Keratinocyte (primary cell): ENCODE measurements at regions not wholly inside any gene's neighbourhood (a gene's known extent, or its start where the extent isn't known, plus 50 kb on each side); places are given as distances from the start of the nearest gene placed in this dataset.

Experiments used
- DNase-seq: peaks from one replicate; pipeline ENCODE4 v3.0.0-alpha.2; 2011; ENCODE audit warnings: low read depth, missing footprints, low spot score
- FAIRE-seq: peaks from 2 replicates; lab custom pipeline; 2011; peaks lifted over from hg19 to GRCh38; lab: Jason Lieb, UNC
- H2AFZ ChIP-seq: 2 replicates; pipeline ENCODE4 v1.6.0; 2012; ENCODE audit warnings: low read length, control low read depth, inconsistent platforms; ENCODE audit not compliant: control insufficient read depth
- H3K27ac ChIP-seq: 2 replicates; pipeline ENCODE4 v1.5.1; 2011; ENCODE audit warnings: low read length; ENCODE audit not compliant: control insufficient read depth, insufficient read depth
- H3K27me3 ChIP-seq: 3 replicates; pipeline ENCODE4 v1.6.0; 2011; ENCODE audit warnings: low read length; ENCODE audit not compliant: control insufficient read depth, insufficient read depth; ENCODE audit errors: extremely low read depth
- H3K36me3 ChIP-seq, 2 experiments: 2 replicates in 1 of 2; 3 replicates in 1 of 2; pipeline ENCODE4 v1.5.1; 2011; ENCODE audit warnings: low read length in 2 of 2, mild to moderate bottlenecking in 1 of 2; ENCODE audit not compliant: control insufficient read depth in 2 of 2, insufficient read depth in 2 of 2; ENCODE audit errors: extremely low read depth in 1 of 2
- H3K4me1 ChIP-seq: 3 replicates; pipeline ENCODE4 v1.5.1; 2011; ENCODE audit warnings: low read length; ENCODE audit not compliant: control insufficient read depth, insufficient read depth; ENCODE audit errors: extremely low read depth
- H3K4me2 ChIP-seq: 3 replicates; pipeline ENCODE4 v1.6.0; 2011; ENCODE audit warnings: low read depth, low read length; ENCODE audit not compliant: control insufficient read depth, insufficient read depth; ENCODE audit errors: extremely low read depth
- H3K4me3 ChIP-seq, 3 experiments: fragments of 200-600 bp in 1 of 3; sonication (generic) in 1 of 3; 2 replicates in 2 of 3; 3 replicates in 1 of 3; pipeline ENCODE4 v1.5.1; 2011 to 2016; ENCODE audit warnings: low read length in 3 of 3, mild to moderate bottlenecking in 3 of 3, control low read depth in 2 of 3, inconsistent platforms in 1 of 3, low read depth in 1 of 3, mixed read lengths in 1 of 3, mixed run types in 1 of 3, moderate library complexity in 1 of 3; ENCODE audit not compliant: control insufficient read depth in 2 of 3, insufficient read depth in 2 of 3; ENCODE audit errors: extremely low read depth in 1 of 3
- H3K79me2 ChIP-seq: 2 replicates; pipeline ENCODE4 v1.6.0; 2012; ENCODE audit warnings: low read length; ENCODE audit not compliant: control insufficient read depth, insufficient read depth
- H3K9ac ChIP-seq: 3 replicates; pipeline ENCODE4 v1.6.0; 2011; ENCODE audit warnings: low read length; ENCODE audit not compliant: control insufficient read depth, insufficient read depth; ENCODE audit errors: extremely low read depth
- H3K9me1 ChIP-seq: 3 replicates; pipeline ENCODE4 v1.6.0; 2011; ENCODE audit warnings: low read length; ENCODE audit not compliant: control insufficient read depth, insufficient read depth; ENCODE audit errors: extremely low read depth
- H3K9me3 ChIP-seq: 2 replicates; pipeline ENCODE4 v1.5.1; 2012; ENCODE audit warnings: low read depth, low read length; ENCODE audit not compliant: control insufficient read depth
- H4K20me1 ChIP-seq: 3 replicates; pipeline ENCODE4 v1.6.0; 2011; ENCODE audit warnings: low read length; ENCODE audit not compliant: control insufficient read depth, insufficient read depth; ENCODE audit errors: extremely low read depth
- CTCF ChIP-seq, 3 experiments: IDR thresholded peaks in 1 of 3; conservative IDR thresholded peaks in 1 of 3; optimal IDR thresholded peaks in 1 of 3; 2 replicates in 2 of 3; 3 replicates in 1 of 3; pipeline versions ENCODE3 to v1.5.1; 2011; ENCODE audit warnings: low read length in 3 of 3, mild to moderate bottlenecking in 3 of 3, moderate library complexity in 2 of 3, control low read depth in 1 of 3, inconsistent platforms in 1 of 3; ENCODE audit not compliant: insufficient read depth in 2 of 3; ENCODE audit errors: extremely low read depth in 1 of 3
- EZH2 ChIP-seq: IDR thresholded peaks from one replicate; pipeline ENCODE4 v1.6.1; 2012; ENCODE audit warnings: inconsistent platforms, mild to moderate bottlenecking, low read length, moderate library complexity
- dilution Hi-C: fragments of 300-500 bp; cut with MboI; formaldehyde crosslinking; loops from one replicate; pipeline ENCODE4 v1.7.0; 2020; ENCODE audit warnings: low sequenced_read_pairs; ENCODE audit not compliant: extremely low pct_ligation_motif_present

GRCh38 chr1:195193134-195193533 lies 1415.1 kb downstream of the KCNT2 start:
- Histone ChIP-seq H3K27me3 (no peaks in the 10 kb centered on the region), H3K27ac (no peak overlapping the region), H3K79me2 (no peaks in the 10 kb centered on the region), H2AFZ (no peak overlapping the region), H3K4me1 (no peaks in the 10 kb centered on the region), H4K20me1 (no peaks in the 10 kb centered on the region), H3K36me3 (no peaks in the 10 kb centered on the region), H3K9me3 (peaks cover 2% of the 10 kb centered on the region), H3K4me3 (no peak overlapping the region), H3K9me1 (no peaks in the 10 kb centered on the region), H3K9ac (no peak overlapping the region), H3K4me2 (no peak overlapping the region)
- DNase-seq: no peak
- no peak for FAIRE-seq
- TF ChIP-seq EZH2: no peak
- dilution Hi-C loops: no loop called here

- Histone ChIP-seq H3K9me3 (no peaks in the 10 kb centered on the region), H3K27me3 (no peaks in the 10 kb centered on the region), H4K20me1 (no peaks in the 10 kb centered on the region), H3K27ac (no peak overlapping the region), H3K79me2 (no peaks in the 10 kb centered on the region), H3K9ac (no peak overlapping the region), H3K4me2 (no peak overlapping the region), H3K36me3 (no peaks in the 10 kb centered on the region), H3K4me3 (no peak overlapping the region), H3K9me1 (no peaks in the 10 kb centered on the region), H3K4me1 (no peaks in the 10 kb centered on the region), H2AFZ (no peak overlapping the region)
- dilution Hi-C loops: no loop called here
- no peak for FAIRE-seq
- TF ChIP-seq EZH2 (no peak), CTCF (optimal IDR thresholded peaks at IDR 0.05 in 1 of 3, IDR thresholded peaks at IDR 0.05 in 1 of 3, conservative IDR thresholded peaks at IDR 0.05 in 1 of 3; ENCODE audit: extremely low read depth in 1 of 3, insufficient read depth in 2 of 3, low read length in 3 of 3) (no peak)
- DNase-seq: no peak
Measured at GRCh38 chr1:195188821-195189220, 1419.4 kb downstream of the KCNT2 start.

- FAIRE-seq: no peak
- no peak for DNase-seq
- Histone ChIP-seq H3K4me1 (no peaks in the 10 kb centered on the region), H3K27me3 (no peaks in the 10 kb centered on the region), H3K79me2 (no peaks in the 10 kb centered on the region), H3K9ac (no peak overlapping the region), H2AFZ (no peak overlapping the region), H3K9me1 (no peaks in the 10 kb centered on the region), H3K27ac (no peak overlapping the region), H4K20me1 (no peaks in the 10 kb centered on the region), H3K4me3 (no peak overlapping the region), H3K9me3 (no peaks in the 10 kb centered on the region), H3K36me3 (no peaks in the 10 kb centered on the region), H3K4me2 (no peak overlapping the region)
- dilution Hi-C loops: no loop called here
- no peak for TF ChIP-seq EZH2
- TF ChIP-seq CTCF (optimal IDR thresholded peaks at IDR 0.05 in 1 of 3, IDR thresholded peaks at IDR 0.05 in 1 of 3, conservative IDR thresholded peaks at IDR 0.05 in 1 of 3; ENCODE audit: extremely low read depth in 1 of 3, insufficient read depth in 2 of 3, low read length in 3 of 3): no peak
Measured at GRCh38 chr1:195186544-195186943, 1421.7 kb downstream of the KCNT2 start.
